ENCODE measurements at regions not wholly inside any gene's neighbourhood (a gene's known extent, or its start where the extent isn't known, plus 50 kb on each side); places are given as distances from the start of the nearest gene placed in this dataset.

- no peak for DNase-seq (ENCODE audit: low read depth in 2 of 2)
Observed at GRCh38 chr14:32022938-32023466, 54.1 kb upstream of the ARHGAP5 start.

GRCh38 chr14:32023540-32023939 lies 53.6 kb upstream of the ARHGAP5 start:
- no peak for DNase-seq (ENCODE audit: low read depth in 2 of 2)

GRCh38 chr14:32027255-32027939 lies 49.7 kb upstream of the ARHGAP5 start:
- no peak for DNase-seq (ENCODE audit: low read depth in 2 of 2)

All from stimulated activated CD8-positive, alpha-beta memory T cell treated with anti-CD3 and anti-CD28 coated beads, Interleukin-7, amount 100 ng/mL, for 4 hours (primary cell).